HG02943 (cell line): ENCODE measurements at regions not wholly inside any gene's neighbourhood (a gene's known extent, or its start where the extent isn't known, plus 50 kb on each side); places are given as distances from the start of the nearest gene placed in this dataset.

Experiments
- ATAC-seq: cut with Tn5 transposase; IDR thresholded peaks from one replicate; pipeline ENCODE4 v1.9.1; 2021; ENCODE audit warnings: mild to moderate bottlenecking, low read depth, moderate library complexity; ENCODE audit not compliant: unreplicated experiment

GRCh38 chrX:10800796-10801195 is 180.4 kb upstream of the MID1 start:
- ATAC-seq = no peak

DNA sequence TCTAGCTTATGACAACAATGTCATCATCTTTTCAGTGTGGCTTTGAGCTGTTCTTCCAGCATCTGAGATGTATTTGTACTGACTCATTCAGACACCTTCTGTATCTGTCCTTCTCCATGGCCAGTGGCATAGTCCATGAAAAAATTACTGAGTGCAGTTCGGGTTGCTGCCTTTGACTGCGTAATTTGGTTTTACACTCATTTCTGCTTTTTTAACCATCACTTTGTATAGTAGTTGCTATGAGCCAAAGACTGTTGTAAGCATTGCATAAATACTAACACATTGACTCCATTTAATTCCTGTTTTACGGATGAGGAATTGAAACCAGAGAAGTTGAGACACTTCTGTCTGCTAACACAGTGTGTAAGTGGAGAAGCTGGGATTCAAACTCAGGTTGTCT is 190.7 kb upstream of the MID1 start:
- ATAC-seq = no peak

DNA sequence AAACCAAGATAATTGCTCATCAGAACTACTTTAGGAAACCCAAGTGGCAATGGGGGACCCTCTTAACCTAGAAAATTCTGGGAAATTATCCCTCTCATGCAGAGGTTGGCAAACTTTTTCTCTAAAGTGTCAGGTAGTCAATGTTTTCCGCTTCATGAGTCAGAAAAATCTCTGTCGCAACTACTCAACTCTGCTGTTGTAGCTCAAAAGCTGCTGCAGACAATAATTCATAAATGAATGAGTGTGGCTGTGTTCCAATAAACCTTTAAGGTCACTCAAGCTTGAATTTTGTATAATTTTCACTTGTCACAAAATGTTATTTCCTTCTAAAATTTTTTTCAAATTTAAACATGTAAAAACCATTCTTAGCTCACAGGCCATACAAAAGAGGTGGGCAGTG is 193.4 kb upstream of the MID1 start:
- no peak for ATAC-seq

DNA sequence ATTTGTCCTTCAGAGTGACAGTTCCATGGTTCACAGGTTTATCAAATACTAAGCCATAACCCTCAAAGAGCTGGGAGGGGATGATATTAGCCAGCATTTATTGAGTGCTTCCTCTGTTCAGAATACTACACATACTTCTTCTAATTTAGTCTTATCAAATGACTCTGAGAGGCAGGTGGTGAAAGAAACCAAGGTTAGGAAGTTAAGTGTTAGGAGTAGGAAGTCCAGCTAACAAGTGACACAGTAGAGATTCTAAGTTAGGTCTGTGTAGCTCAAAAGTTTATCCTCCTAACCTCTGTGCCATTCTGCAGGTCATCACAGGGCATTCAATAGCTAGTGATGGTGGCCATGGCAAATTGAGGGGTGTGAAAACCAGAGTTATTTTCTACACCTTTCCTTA is 198.3 kb upstream of the MID1 start:
- no peak for ATAC-seq

DNA sequence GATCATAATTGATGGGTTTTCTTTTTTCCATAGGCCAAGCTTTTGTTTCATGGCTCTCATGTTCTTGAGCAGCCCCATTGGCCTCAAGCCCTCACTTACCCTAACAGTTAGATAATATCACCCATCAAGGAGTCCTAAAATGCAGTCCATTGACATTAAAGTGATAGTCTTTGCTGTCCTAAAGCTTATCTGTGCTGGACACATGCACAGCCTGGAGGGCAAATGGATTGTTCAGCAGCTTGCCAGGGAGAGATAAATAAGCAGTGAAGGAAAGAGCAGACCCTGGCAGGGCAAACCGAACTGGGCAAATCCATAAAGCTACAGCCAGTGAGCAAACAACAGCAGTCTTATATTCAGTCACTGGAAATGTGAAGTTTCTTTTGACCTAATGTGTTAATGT is 199.6 kb upstream of the MID1 start:
- no peak for ATAC-seq

DNA sequence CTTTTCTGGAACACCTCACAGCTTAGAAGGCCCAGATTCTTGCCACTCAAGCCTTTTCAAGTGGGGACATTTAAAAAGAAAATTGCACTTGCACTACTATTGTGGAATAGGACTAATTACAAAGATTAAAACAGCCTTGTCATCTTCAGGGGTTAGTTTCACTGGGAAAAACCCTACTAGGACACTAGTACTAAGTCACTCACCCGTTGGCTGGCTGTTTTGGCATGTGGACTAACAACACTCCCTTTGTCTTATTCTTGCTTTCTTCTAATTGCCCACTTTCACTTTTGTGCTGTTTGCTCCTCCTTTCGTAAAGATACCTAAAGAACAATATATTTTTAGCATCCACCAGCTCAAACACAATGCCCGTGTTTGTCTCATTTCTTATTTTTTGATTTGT is 200.9 kb upstream of the MID1 start:
- no peak for ATAC-seq

DNA sequence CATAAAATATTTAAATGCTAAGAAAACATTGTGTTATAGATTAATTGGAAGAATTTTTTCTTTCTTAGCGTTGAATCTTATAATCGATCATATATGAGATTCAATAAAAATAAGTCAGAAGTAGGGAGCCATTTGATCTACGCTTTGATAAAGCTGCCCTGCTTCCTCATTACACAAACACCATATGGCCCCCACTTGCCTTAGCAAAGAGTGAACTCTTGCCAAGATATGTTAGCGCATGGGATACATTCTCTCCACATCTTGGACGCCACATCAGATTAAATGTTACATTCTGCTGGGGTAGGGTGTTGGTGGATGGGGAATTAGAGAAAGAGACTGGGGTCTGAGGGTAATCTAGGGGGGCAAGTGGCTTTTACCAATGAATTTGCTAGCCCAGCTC is 207.7 kb upstream of the MID1 start:
- ATAC-seq = no peak

DNA sequence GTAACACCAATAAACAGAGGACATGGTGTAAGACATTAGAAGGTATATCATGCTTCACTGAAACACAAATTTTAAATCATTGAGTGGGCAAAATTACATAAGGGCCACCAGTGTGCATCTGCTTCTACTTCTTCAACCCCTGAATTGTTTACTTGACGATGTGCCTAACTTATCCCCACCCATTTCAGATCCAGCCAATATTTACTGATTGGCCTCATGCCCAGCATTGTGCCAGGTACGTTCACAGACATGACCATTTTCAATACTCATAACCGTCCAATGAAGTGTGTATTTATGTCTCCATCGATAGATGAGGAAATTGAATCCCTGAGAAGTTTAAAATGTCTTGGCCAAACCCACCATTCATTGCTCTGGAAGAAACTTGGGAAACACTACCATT is 208.3 kb upstream of the MID1 start:
- ATAC-seq = no peak

- no peak for ATAC-seq
Observed at GRCh38 chrX:10831716-10832502, 211.5 kb upstream of the MID1 start.

DNA sequence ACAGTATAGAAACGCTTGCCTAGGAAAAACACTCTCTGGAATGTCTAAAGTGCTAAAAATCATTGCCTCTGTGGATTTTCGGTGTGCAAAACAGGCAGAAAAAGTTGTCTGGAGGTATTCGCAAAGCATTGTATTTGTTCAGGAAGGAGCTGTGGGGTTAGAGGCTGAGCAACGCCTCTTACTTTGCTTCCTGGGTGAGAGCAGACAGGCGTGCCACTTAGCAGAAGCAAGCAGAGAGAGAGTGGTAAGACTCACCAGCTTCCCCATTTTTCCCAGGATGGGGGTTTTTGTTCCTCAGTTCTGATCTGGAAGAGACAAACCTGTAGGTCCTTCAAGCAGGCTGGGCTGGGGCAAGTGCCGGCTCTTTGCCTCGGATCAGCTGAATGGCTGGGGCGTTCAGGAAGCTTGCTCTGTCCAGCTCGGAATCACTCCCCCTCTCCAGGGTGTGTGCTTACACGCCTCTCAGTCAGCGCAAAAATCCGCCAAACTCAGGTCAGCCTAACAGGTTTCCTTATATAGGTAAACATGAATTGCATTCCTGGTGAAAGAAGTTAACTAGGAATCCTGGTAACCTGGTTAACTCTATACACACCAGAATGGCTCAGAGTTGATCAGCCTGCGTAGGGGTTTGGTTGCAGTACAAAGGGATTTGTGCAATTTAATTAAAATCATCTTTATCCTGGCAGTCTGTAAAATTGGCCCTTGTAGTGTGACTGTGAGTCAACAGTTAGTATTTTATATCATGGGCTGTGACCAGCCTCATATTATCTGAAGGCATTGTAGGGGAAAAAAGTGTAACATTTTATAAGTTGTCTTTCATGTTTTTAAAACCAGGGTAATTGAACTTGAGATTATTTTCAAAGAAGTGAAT is 213.1 kb upstream of the MID1 start:
- ATAC-seq = no peak

GRCh38 chrX:10841579-10841978 is 221.2 kb upstream of the MID1 start:
- ATAC-seq = no peak

DNA sequence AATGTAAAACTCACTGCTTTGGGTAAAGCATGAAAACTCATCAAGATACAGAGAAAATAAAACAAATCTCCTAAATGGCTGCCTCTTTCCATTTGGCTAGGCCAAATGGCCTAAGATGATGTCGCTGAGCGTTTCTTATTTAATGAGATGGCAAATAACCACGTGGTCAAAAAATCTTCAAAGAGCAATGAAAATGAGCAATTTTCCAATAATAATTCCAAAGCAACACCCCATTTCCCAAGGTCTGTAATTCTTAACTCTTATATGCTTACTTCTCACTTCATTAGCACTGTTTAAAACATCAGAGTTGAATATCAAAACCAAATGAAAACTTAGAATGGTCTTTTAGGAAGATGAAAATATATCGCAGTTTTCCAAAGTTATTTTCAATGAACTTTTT is 222.3 kb upstream of the MID1 start:
- no peak for ATAC-seq

DNA sequence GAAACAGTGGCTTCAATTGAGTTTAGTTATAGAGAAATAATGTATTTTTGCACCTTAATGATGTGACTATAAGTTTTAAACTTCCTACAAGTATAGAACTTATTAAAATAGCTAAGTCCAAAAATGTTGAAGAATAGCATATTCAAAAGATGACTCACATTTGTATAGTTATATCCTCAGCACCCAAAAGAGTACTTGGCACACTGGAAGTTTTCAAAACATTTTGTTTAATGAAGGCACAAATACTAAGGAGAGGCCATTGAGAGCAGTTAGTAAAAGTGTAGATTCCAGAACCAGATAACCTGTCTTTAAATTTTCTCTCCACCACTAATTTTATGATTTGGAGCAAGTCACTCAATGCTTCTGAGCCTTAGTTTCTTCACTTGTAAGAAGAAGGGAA is 226.9 kb upstream of the MID1 start:
- ATAC-seq = no peak

DNA sequence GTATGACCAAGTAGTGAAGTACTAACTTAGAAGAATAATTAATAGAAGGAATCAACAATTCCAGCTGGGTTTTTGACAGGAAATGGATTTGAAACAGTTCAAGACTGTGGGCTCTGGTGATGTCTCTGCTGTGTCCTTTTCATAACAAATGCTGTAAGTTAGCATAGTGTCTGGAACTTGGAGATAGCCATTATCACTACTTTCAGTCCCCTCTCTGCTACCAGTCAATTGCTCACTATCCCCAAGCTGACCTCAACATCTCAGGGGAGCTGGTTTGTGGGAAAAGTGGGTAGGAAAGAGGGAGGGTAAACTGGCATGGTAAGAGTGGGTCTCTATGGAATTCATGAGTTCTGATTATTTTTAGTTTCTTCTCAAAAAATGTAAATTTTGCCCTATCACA is 231.4 kb upstream of the MID1 start:
- no peak for ATAC-seq

DNA sequence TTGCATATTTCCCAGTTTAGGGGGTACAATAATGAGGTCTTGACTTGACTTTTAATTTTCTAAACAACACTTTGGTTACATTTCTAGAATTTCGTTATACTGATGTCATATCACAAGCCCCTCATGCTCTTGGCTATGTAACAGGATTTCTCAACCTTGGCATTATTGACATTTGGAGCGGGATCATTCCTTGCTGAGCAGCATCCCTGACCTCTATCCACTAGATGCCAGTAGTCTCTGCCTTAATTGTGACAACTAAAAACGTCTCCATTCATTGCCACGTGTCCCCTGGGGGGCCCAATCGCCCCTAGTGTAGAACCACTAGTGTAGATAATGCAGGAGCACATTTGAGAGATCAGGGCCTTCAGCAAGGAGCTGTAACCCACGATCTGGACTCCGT is 234.2 kb upstream of the MID1 start:
- no peak for ATAC-seq

DNA sequence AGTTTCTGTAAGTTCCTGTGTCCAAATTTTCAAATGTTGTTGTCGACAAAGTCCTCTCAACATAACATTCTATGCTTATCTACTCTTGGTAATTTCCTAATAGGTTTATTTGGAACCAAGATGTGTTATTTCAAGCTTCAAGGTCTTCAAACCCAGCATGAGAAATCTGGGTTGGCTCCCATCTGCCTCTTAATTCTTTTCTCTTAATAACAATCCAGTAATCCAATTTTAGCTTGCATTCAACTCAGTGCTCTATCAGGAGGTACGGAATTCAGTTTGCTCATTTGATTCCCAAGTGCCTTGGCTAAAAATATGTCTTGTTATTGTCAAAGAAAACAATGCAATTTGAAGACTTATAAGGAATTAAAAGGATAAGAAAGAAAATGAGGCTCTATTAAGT is 235.5 kb upstream of the MID1 start:
- no peak for ATAC-seq

GRCh38 chrX:10856797-10857196 is 236.4 kb upstream of the MID1 start:
- no peak for ATAC-seq

DNA sequence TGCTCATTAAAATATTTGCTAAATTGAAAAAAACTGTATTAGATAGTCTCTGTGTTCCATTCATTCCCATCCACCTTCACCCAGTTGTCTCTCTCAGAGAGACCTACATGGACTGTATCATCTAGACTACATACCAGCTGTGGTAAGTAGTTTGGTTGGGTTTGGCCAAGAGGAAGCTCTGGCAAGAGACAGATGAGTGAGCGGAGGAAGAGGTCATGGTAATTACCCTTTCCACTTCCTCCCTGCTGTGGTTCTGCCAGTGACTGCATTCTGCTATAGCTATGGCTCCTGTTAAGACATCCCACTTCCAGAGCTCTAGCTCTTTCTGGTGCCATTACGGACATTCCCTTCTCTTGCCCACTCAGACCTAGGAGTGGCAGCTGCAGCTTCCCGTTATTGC is 239.0 kb upstream of the MID1 start:
- no peak for ATAC-seq

DNA sequence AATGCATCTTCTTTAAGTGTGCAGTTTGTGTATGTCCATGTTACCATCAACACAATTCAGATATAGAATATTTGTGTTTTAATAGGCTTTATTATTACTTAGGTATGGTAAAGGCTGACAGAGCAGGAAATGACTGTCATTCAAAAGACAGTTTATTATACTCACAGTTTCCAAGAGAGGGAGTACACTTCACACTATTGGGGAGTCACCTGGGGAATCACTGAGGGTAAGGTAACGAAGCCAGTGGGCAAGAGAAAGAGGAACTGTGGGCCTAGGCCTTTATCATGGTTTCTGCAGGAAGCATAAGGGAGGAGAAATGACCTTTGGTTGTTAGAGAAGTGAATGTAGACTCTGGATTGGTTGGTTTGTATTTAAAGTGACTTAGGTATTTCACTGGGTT is 235.1 kb upstream of the HCCS start:
- no peak for ATAC-seq

DNA sequence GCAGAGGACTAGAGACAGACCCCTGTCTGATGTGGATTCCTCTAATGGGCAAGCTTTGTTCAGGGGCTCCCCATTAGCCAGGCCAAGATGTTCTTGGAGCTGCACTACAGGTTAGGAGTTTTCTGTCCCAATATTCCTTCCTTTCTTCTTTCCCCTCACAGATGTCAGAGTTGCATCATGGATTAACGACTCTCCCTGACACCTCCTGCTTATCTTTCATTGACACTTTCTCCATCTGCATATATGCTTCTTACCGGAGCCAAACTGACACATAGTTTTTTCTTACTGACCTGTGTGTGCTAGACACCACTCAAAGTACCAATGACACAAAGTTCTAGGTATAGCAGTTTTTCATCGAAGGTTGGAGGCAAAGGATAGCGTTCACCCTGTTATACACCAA is 228.6 kb upstream of the HCCS start:
- ATAC-seq = no peak

- ATAC-seq = no peak
Observed at GRCh38 chrX:10884246-10884645, 226.9 kb upstream of the HCCS start.

DNA sequence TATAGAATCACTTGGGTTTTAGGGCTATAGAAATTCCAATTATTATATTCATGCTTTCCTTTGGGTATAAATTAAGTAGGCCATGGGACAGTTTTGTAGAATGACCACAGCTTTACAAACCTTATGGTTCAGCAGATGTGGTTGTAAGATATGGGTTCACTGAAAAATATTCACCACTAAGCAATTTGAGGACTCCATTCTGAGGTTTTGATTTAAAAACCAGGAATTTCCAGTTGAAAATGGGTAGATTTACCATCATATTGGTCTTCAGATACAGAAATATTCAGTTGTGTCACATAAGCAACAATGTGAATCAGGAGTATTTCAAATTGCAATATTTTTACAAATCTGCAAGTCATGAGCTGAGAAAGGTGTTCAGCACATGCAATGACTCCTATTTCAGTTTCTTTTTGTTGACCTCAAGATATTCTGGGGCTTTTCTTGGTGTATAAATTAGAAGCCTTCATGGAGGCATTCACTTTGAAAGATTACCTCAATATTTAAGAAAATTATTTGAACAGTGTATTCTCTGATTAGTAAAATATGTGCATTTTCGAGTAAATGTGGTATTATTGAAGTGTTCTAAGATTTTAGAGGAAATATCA is 218.4 kb upstream of the HCCS start:
- ATAC-seq = no peak
